22Rv1 (cell line): ENCODE measurements at regions not wholly inside any gene's neighbourhood (a gene's known extent, or its start where the extent isn't known, plus 50 kb on each side); places are given as distances from the start of the nearest gene placed in this dataset.

Source experiments
- CTCF ChIP-seq: fragments of 450-650 bp; IDR thresholded peaks from 2 replicates; pipeline ENCODE4 v1.5.1; 2017; ENCODE audit warnings: mild to moderate bottlenecking
- ZFX ChIP-seq: fragments of 450-650 bp; IDR thresholded peaks from 2 replicates; pipeline ENCODE4 v1.6.1; 2017; ENCODE audit warnings: antibody characterized with exemption, borderline replicate concordance

- no peak for TF ChIP-seq CTCF
- TF ChIP-seq ZFX, result no peak
Observed at GRCh38 chr10:121165276-121165675, 314.1 kb downstream of the WDR11 start.
